ENCODE measurements at regions not wholly inside any gene's neighbourhood (a gene's known extent, or its start where the extent isn't known, plus 50 kb on each side); places are given as distances from the start of the nearest gene placed in this dataset.

DNA sequence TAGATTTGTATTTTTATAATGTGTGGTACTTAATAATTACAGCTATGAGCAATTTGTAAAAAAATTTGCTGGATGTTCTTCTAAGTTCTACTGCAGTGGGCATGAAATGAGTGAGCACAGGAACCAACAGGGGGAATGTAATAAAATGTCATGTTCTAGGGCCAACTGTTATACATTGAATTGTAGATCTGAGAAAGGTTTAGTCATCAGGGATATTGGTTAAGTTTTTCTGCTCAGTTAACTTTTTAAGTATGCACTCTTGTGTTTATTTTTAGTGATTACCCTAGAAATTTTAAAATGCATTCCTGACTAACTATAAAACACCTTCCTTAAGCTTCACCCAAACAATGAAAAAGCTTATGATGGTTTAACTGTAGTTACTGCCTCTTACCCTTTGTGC lies 101.8 kb downstream of the CAND1 start:
- no peak for DNase-seq (ENCODE audit: low spot score)

DNA sequence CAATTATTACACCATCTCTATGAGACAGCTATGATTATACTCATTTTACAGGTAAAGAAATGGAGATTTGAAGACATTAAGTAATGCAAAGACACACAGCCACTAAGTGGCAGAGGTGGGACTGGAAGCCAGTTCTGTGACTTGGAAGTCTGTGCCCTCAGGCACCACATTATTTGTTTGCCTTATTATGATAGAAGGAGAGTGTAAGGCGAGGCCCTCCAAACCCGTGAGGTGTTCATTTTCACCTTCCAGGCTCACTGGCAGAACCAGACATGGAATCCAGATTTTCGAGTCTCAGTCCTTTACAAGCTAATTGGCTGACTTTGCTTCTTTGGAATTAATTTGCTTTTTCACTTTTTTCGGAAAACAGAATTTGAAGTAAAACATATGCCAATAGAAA lies 107.9 kb downstream of the CAND1 start:
- no peak for DNase-seq (ENCODE audit: low spot score)

DNA sequence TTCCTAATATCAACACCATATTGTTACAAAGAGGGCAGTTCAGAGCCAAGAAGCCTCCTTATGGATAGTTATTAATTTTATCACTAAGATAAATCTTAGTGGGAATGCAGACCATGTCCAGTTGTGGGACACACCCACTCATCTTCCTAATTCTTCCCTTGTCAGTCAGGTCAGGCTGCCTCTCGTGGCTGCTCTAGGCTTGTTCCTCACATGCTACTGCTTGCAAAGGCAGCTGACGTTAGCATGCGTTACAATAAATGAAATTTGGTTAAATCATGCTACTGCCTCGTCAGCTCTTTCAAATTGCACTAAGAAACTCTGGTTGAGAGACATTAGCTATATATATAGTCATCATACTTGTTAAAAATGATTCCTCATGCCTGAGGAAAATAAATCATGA lies 108.4 kb downstream of the CAND1 start:
- DNase-seq (ENCODE audit: low spot score) = no peak

DNA sequence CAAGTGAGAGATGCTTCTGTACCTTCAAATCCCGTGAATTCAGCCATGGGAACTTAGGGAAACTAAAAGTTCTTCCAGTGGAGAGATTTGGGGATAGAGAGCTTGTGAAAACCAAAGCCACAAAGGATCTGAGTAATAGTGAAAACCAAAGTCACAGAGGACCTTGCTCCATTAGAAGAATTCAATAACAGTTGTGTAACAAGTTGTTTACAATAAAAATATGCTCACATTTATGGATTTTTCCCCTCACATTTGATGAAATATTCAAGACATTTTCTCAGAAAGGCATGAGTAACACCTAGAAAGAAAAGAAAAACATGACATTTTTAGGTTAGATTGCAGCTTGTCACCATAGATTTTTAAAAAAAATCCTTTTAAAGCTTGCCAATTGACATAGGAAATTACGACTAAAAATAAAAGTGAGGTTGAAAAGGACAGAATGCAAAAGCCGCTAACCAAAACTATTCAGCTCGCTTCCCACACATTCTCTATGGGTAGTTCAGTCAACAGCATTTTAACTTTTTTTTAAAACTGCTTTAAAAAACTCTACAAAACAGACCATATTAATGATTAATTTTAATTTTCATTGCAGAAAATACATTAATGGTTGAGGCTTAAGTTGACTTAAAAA lies 113.2 kb downstream of the CAND1 start:
- no peak for DNase-seq (ENCODE audit: low spot score)

DNA sequence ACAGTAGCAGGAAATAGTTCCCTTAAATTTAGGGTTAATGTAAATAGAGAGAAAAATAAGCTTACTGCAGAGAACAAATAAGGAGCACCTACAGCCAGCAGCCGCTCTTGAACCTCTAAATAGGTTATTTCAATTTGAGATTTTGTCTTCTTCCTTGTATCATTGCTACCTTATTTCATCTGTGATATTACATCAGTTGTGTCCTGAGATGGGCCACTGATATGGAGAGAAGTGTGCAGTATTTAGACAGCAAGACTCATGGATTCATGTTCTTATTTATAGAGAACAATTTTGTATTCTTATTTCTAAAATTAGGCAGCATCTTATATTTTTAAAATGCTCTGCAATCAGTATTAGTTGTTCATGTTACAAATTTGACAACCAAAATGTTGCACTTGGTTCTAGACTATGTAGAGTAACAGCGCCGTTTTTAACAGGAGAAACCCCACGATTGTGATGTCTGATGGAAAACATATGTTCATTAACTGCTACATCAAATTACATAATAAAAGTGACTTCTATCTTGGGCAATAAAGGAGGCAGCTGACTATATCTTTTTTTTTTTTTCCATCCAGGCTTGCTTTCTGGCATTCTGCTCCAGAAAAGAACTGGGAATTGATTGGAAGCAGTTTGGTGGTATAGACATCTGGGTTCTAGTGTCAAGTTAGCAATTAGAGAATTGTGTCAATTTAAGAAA lies 117.9 kb downstream of the CAND1 start:
- no peak for DNase-seq (ENCODE audit: low spot score)

DNA sequence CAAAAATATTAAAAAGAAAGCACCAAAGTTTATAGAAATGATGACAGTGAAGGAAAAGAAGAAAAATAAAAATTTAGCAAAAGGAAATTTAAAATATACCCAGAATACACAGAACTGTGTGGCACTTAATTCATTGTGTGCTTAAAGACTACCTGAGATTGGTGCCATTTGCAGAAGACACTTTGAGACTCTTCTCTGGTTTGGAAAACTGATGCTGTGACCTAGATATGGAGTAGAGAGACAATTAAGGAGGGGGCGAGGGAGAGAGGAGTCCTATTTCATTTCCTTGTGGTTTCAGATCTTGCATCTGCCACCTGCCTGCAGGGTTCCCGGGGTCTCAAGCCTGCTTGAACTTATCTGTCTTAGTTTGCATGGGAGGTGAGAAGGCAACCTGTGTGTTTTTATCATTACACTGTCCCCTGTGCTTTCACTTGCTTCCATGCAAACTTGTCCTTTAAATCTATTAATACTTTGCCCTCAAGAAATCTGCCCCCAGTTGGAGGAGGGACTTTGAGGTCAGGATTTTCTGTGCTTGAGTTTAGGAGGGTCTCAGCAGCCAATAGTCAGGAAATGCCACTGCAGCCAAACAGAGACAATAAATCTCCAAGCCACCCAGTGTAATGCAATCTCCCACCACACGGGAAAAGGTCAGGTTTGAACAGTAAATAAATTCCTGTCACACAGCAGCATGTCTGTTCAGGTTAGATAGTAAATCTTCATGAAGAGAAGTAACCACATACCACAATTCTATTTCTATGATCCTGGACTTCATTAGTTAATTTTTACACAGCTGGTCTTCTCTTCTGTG lies 119.4 kb downstream of the CAND1 start:
- no peak for DNase-seq (ENCODE audit: low spot score)

DNA sequence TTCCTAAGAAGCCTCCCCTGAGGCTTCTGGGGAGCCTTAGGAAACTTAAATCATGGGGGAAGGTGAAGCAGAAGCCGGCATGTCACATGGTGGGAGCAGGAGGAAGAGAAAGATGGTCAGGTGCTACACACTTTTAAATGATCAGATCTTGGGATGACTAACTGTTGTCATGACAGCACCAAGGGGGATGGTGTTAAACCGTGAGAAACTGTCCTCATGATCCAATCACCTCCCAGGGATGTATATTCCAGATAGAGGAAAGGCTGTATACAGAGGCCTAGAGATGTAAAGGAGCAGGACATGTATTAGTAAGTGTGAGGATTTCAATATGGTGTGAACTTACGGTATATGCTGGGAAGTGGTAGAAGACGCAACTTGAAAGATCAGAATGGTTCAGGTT lies 121.1 kb downstream of the CAND1 start:
- DNase-seq (ENCODE audit: low spot score) = no peak

DNA sequence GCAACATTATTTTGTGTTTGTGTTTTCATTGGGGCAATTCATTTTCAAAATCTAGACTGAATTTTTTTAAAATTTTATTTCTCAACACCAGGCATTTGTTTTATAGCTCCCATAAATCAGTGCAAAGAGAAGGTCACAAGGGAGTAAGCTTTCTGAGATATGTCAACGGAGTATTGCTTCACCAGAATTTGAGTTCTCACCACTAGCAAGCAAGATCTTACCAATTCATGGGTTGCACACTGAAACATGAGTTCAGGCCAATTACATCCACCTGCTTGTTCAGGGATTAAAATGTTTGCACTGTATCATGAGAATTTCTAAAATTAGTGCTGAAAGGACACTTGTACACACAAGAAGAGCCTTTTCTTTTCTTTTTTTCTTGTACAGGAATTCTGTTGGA lies 121.9 kb downstream of the CAND1 start:
- no peak for DNase-seq (ENCODE audit: low spot score)

DNA sequence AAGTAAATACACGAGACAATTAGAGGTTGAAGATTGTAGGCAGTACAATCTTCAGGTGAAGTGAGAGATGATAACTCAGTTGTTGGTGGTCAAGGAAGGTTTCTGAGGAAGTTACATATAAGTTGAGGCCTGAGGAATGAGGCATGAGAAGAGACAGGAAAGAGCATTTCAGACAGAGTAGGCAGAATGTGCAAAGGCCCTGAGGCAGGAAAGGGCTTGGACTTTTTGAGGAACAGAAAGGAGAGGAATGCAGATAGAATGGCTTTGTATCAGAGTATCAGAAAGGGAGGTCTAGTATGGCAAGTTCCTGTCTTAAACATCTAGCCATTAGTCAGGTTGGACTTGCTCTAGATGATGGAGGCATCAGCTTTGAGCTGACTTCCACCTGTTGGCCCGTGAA lies 122.5 kb downstream of the CAND1 start:
- no peak for DNase-seq (ENCODE audit: low spot score)

DNA sequence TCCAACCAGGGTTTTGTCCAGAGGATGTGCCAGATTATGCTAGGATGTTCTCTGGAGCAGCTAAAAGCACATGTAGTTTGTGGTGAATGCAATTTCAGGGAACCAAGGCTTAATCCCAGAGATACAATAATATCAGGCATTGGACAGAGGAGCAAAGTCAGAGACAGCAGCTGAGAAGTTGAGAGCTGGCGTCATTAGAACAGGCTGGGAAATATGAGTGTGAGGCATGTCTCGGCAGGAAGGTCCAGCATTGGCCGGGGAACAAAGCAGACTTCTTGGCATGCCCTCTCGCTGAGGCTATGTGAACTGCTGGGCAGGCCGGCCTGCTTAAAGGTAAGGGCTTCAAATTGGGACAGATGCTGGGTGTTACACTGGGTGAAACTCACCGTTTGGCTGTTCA lies 125.4 kb downstream of the CAND1 start:
- peak; percentile 69 for DNase-seq (ENCODE audit: low spot score)

DNA sequence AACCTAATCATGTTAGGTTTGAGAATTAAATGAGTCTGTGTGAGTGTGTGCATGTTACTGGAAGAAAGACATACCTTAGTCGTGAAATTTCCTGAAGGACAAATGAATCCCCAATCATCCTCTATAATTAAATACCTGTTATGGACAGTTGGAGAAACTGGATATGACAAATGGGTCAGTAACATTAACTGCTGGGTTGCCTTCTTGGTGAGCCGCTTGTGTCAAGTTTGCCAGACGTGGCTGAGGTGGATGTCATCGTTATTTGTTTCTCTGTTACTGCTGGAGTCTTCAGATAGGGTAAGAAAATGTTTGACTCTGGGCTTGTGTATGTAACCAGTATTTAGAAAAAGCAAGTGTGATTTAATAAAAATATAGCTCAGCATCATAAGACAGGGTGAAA lies 131.6 kb downstream of the CAND1 start:
- no peak for DNase-seq (ENCODE audit: low spot score)

DNA sequence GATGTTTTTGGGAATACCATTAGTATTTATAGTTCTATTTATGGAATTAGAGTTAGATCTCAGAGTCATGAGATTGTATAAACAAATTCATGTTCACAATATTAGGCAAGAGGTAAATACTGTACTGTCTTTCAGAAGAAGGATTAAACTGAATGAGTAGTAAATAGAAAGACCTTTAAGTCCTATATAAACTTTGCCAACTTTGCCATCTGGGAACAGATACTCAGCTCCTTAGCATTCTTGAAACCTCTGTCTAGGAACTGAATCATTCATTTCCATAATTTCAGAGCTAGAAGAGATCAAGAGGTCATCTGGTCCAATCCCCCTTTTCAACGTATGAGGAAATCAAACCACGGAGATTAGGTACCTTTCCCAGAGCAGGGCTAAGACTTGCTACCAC lies 141.1 kb downstream of the CAND1 start:
- no peak for DNase-seq (ENCODE audit: low spot score)

DNA sequence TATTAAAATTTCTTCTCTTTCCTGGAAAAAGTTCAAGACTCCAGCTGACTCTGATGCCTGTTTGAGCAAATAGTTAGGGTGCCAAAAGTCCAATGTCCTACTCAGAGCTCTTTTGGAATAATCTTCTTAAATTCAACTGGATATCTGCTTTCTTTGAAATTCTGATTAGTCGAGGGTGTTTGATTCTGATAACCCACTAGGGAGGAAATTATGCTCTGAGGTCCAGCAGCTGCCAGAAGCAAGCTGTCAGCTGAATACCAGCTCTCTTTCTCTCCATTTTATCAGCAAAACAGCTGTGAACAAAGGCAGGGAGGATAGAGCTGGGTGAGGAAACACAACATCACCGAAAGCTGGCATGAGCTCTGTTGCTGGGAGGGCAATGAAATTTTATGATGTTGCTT lies 141.5 kb downstream of the CAND1 start:
- no peak for DNase-seq (ENCODE audit: low spot score)

DNA sequence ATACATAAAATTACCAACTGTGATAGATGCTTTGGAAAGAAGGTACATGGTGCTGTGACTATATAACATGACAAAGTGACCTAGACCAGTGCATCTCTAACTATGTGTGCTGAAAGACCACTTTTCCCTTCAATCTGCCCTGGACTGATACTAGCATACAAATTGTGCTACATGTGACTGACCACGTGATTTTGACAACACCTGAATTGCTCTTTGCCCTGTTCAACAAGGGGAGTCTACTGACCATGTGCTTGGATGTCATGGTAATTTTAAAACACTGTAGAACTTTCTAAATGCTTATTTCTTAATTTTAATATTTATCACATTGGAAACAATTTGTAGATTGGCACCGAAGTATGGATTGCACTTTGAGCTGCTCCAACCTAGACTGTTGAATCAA lies 142.4 kb downstream of the CAND1 start:
- DNase-seq (ENCODE audit: low spot score) = no peak

DNA sequence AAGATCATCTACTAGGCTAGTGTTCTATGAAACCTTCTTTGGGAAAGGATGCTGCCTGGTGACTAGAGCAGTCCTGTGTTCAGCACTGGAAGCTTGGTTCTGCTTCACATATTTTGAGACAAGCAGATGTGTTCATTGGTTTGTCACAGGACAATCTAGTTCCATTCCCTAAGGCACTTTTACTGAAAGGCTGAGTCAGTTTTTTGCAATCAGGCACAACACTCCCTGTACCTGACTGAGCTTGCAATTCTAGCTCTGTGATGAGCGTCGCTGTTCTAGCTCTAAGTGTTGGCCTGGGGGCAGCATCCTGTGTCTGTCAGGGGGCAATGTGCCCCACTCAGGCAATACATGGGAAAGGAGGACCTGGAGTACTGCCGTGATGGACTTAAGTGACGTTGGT lies 144.4 kb downstream of the CAND1 start:
- no peak for DNase-seq (ENCODE audit: low spot score)

DNA sequence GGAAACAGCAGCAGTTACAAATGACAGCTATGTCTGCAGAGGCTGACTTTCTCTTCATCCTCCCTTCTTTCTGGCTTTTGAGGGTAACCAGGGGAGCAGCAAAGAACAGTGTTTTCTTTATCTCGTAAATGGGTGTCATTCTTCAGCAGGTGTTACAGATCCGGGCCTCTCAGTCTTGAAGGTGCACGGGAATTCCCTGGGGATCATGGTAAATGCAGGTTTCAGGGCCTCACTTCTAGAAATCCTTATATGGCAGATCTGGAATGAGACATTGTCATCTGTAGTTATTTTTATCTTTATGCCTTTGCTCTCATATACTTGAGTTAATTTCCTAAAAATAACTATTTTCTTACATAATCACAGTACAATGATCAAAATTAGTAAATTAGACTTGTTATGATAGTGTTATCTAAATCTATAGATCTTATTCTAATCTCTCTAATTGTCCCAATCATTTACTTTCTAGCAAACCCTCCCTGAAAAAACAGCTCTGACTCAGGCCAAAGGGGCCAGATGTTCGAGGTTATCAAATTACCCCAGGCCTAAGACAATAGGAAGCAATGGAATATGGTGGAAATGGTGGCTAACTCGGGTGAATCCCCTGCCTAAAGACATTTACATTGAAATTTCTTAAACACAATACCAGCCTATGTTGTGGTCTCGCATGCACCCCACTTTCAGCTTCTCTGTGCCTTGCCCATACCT lies 145.0 kb downstream of the CAND1 start:
- DNase-seq (ENCODE audit: low spot score) = no peak

DNA sequence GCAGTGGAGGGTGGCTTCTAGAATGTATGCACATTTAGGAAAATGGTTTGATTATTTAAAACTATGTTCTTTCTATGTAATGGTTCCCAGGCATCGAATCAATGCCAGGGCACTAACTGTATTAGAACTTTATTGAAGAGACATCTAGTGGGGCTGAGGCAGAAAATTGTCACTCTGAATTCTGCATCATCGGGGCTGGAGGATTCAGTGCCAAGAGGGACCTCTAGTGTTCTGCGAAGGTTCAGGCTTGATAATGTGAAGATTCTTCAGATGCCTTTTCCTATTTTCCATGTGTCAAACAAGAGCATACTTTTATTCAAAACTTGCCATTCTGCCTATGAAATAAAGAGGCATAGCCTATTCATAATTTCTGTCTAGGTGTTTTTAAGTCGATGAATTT lies 146.3 kb downstream of the CAND1 start:
- no peak for DNase-seq (ENCODE audit: low spot score)

DNA sequence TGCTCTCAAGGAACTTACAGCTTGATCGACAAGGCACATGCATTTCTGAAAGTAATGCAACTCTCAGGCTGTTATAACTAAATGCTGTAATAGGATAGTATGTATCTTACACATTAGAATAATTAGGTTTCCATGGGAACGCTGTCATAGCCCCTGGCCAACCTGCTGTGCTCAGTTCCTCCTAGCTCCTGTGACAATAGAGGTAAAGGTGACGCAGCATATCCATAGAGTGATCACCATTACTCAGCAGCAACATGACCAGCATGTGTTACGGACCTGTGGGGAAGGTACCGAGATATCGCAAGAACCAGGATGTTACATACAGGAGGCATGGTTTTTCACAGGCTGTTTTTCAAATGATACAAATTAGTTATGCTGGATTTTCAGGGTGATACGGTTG lies 150.7 kb downstream of the CAND1 start:
- DNase-seq (ENCODE audit: low spot score) = no peak

DNA sequence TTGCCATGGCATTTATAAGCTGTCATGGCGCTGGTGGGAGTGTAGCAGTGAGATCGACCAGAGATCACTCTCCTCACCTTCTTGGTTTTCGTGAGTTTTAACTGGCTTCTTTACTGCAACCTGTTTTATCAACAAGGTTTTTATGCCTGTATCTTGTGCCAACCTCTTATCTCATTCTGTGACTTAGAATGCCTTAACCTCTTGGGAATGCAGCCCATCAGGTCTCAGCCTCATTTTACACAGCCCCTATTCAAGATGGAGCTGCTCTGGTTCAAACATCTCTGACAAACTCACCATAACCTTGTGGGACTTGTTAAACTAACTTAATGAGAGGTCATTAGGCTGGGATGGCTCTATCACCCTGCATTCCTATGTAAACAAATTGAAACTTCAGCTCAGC lies 151.3 kb downstream of the CAND1 start:
- DNase-seq (ENCODE audit: low spot score) = no peak

DNA sequence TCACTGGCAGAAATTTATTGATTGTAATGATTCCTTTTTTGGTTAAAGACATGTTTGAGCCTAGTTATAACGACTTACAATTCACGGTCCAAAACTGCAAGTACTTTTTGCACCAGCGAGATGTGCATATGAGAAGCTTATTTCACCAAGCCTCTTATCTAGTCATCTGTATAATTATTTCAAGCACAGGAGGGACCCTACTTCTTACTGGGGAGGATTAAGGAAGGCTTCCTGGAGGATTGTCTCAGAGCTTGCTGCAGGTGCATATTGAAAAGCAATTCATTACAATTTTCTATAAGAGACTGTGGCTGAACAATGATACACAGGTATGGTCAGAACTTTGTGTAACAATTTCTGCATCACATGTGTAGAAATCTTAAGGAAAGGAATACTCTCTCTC lies 152.9 kb downstream of the CAND1 start:
- DNase-seq (ENCODE audit: low spot score) = no peak

DNA sequence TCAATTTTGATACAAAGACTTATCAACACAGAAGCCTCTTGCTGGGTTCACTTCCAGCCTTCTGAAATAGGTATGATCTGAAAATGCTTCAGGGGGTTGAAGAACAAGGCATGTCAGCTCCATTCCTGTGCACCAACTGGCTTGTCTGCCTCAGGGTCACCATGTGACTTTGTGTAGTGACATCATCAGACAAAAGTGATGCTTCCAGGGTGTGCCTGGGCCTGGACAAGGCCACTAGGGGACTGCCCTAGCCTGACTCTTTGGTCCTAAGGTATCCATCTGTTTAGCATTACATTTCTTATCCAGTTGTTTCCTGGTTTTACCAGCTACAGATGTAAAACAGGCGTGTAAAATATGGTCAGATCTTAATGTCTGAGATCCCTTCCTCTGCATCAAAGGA lies 155.6 kb downstream of the CAND1 start:
- no peak for DNase-seq (ENCODE audit: low spot score)

DNA sequence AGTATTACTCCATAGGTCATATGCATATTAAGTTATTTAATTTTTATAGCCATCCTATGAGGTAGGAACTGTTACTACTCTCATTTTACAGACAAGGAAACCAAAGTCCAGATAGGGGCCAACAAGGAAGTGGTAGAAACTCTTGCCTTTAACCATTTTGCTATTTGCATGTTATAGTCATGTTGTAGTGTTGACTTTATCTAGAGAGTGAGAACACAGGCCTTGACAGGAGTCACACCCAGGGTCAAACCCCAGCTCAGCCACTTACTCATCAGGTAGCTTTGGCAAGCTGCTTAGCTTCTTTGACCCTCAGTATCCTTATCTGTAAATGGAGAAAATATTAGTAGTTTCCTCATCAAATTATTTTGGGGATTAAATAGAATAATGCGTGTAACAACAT lies 156.2 kb downstream of the CAND1 start:
- DNase-seq (ENCODE audit: low spot score) = no peak

DNA sequence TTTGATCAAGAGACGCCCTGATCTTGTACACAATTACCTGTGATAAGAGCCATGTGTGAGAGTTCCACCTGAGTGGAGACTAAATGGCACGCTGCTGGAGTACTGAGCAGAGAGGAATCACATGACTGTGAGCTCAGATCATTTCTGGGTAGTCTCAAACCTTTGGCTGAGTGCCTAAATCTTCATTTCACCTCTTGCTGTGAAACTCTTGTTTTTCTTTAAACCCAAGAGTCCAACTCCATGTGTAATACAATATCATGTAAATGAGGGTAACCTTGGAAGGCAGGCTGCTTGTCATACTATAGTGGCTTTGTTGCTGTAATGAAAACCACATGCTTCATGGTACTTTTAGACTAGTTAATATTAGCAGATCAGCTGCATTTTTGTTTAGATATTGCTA lies 156.9 kb downstream of the CAND1 start:
- no peak for DNase-seq (ENCODE audit: low spot score)
